GM23338 (cell line): ENCODE measurements at regions not wholly inside any gene's neighbourhood (a gene's known extent, or its start where the extent isn't known, plus 50 kb on each side); places are given as distances from the start of the nearest gene placed in this dataset.

Experiments
- ATAC-seq: fragments of 200-7000 bp; cut with Tn5 transposase; 3 replicates; pipeline ENCODE4 v1.9.1; 2020
- DNase-seq: peaks from one replicate; pipeline ENCODE4 v3.0.0-alpha.2; 2015; ENCODE audit warnings: low spot score
- H2AFZ ChIP-seq: fragments of 200-600 bp; sonication (generic); 2 replicates; pipeline ENCODE4 v1.8.0; 2016; ENCODE audit warnings: antibody characterized with exemption, mild to moderate bottlenecking, moderate library complexity
- H3F3A ChIP-seq: fragments of 200-600 bp; sonication (generic); replicated peaks from 2 replicates; pipeline ENCODE4 v1.8.0; 2017; ENCODE audit warnings: antibody characterized with exemption, mixed run types, low read depth
- H3K27ac ChIP-seq: fragments of 200-600 bp; sonication (generic); 2 replicates; pipeline ENCODE4 v1.6.1; 2016; ENCODE audit warnings: low read depth
- H3K27me3 ChIP-seq: fragments of 200-600 bp; sonication (generic); 2 replicates; pipeline ENCODE4 v1.8.0; 2016; ENCODE audit warnings: mild to moderate bottlenecking, mixed run types, moderate library complexity; ENCODE audit not compliant: insufficient read depth
- H3K36me3 ChIP-seq: fragments of 200-600 bp; sonication (generic); 2 replicates; pipeline ENCODE4 v1.8.0; 2016; ENCODE audit warnings: mild to moderate bottlenecking; ENCODE audit not compliant: insufficient read depth
- H3K4me1 ChIP-seq: fragments of 200-600 bp; sonication (generic); 2 replicates; pipeline ENCODE4 v1.8.0; 2016; ENCODE audit warnings: mild to moderate bottlenecking, moderate library complexity; ENCODE audit not compliant: insufficient read depth
- H3K4me2 ChIP-seq: fragments of 200-600 bp; sonication (generic); 2 replicates; pipeline ENCODE4 v1.7.1; 2017; ENCODE audit warnings: mixed run types
- H3K4me3 ChIP-seq: fragments of 200-600 bp; sonication (generic); 2 replicates; pipeline ENCODE4 v1.6.1; 2016; ENCODE audit warnings: mixed run types
- H3K79me2 ChIP-seq: fragments of 200-600 bp; sonication (generic); replicated peaks from 2 replicates; pipeline ENCODE4 v1.8.0; 2017; ENCODE audit warnings: mild to moderate bottlenecking; ENCODE audit not compliant: insufficient read depth
- H3K9me2 ChIP-seq: fragments of 200-600 bp; sonication (generic); 2 replicates; pipeline ENCODE4 v1.8.0; 2017; ENCODE audit not compliant: insufficient read depth
- H4K20me1 ChIP-seq: fragments of 200-600 bp; sonication (generic); replicated peaks from 2 replicates; pipeline ENCODE4 v1.8.0; 2017; ENCODE audit warnings: mild to moderate bottlenecking; ENCODE audit not compliant: insufficient read depth
- H3K27ac Mint-ChIP-seq: 2 replicates; pipeline ENCODE4 v1.8.0; 2020; ENCODE audit warnings: inconsistent platforms, mild to moderate bottlenecking, moderate library complexity, mixed read lengths
- H3K27me3 Mint-ChIP-seq: 3 replicates; pipeline ENCODE4 v1.8.0; 2022; ENCODE audit warnings: low read depth, mild to moderate bottlenecking, moderate library complexity, mixed read lengths, inconsistent platforms; ENCODE audit not compliant: insufficient read depth, poor library complexity
- H3K36me3 Mint-ChIP-seq: 3 replicates; pipeline ENCODE4 v1.8.0; 2021; ENCODE audit warnings: low read depth, mild to moderate bottlenecking, inconsistent platforms, moderate library complexity, mixed read lengths
- H3K4me1 Mint-ChIP-seq: 3 replicates; pipeline ENCODE4 v1.8.0; 2020; ENCODE audit warnings: mild to moderate bottlenecking, inconsistent platforms, mixed read lengths
- H3K4me3 Mint-ChIP-seq: 3 replicates; pipeline ENCODE4 v1.8.0; 2021; ENCODE audit warnings: moderate library complexity, mild to moderate bottlenecking, inconsistent platforms, mixed read lengths
- H3K9me3 Mint-ChIP-seq: 3 replicates; pipeline ENCODE4 v1.8.0; 2020; ENCODE audit warnings: moderate library complexity, mild to moderate bottlenecking, inconsistent platforms, mixed read lengths
- CREB1 ChIP-seq: fragments of 250-450 bp; sonication (Bioruptor Pico); IDR thresholded peaks from 2 replicates; pipeline ENCODE4 v1.5.0; 2020; ENCODE audit warnings: low read depth, mild to moderate bottlenecking, moderate library complexity
- EZH2 ChIP-seq: fragments of 200-600 bp; sonication (generic); IDR thresholded peaks from one replicate; pipeline ENCODE4 v1.8.0; 2017; ENCODE audit warnings: antibody characterized with exemption, mild to moderate bottlenecking, low read depth; ENCODE audit not compliant: unreplicated experiment
- EZH2phosphoT487 ChIP-seq: fragments of 200-600 bp; sonication (generic); IDR thresholded peaks from one replicate; pipeline ENCODE4 v1.8.1; 2018; ENCODE audit warnings: antibody characterized with exemption; ENCODE audit not compliant: unreplicated experiment
- JUNB ChIP-seq: IDR thresholded peaks from one replicate; pipeline ENCODE4 v1.6.1; 2016; ENCODE audit warnings: antibody characterized with exemption; ENCODE audit not compliant: unreplicated experiment
- POLR2AphosphoS5 ChIP-seq: IDR thresholded peaks from 2 replicates; pipeline ENCODE4 v1.6.1; 2016; ENCODE audit warnings: antibody characterized with exemption, low read depth
- TF ChIP-seq, protein P1 (sequence below): IDR thresholded peaks from 2 replicates; pipeline ENCODE4 v1.6.1; 2016; ENCODE audit warnings: antibody characterized with exemption
- TF ChIP-seq, protein P2 (sequence below): fragments of 250-450 bp; sonication (Bioruptor Pico); IDR thresholded peaks from 2 replicates; pipeline ENCODE4 v1.5.0; 2020; ENCODE audit warnings: mild to moderate bottlenecking, moderate library complexity
- TF ChIP-seq, protein P3 (sequence below), 2 experiments: fragments of 200-600 bp in 1 of 2; sonication (generic) in 1 of 2; conservative IDR thresholded peaks; 2 replicates each; pipeline versions ENCODE4 v1.5.1 to v1.6.1; 2016 to 2017; ENCODE audit warnings: antibody characterized with exemption in 2 of 2, low read depth in 2 of 2, mild to moderate bottlenecking in 2 of 2, moderate library complexity in 1 of 2

DNA sequence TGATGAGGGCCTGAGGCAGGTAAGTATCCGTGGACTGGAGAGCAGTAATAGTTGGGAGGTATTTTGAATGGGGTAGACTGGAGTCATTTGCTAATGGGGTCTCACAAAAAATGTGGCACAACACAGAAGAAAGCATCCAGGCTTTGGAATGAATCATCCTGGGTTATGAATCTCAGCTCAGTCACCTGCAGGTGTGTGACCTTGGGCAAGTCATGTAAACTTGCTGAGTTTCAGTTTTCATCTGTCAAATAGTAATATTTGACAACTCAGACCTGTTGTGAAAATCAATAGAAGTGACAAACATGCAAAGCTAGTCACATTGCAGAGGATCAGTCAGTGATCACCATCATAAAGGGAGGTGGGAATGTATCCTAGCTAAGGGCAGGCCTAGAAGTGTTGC lies 232.0 kb upstream of the TENM4 start:
- Histone ChIP-seq H2AFZ (no peak overlapping the region), H3K27me3 (no peaks in the 10 kb centered on the region), H3K4me2 (no peak overlapping the region), H3F3A (no peaks in the 10 kb centered on the region), H3K4me3 (no peak overlapping the region), H4K20me1 (no peaks in the 10 kb centered on the region), H3K27ac (no peak overlapping the region), H3K9me2 (no peaks in the 10 kb centered on the region), H3K36me3 (no peaks in the 10 kb centered on the region), H3K4me1 (no peaks in the 10 kb centered on the region; the same call in 1 of the 2 replicates), H3K79me2 (no peaks in the 10 kb centered on the region)
- Mint-ChIP-seq H3K4me1 (peaks cover 4% of the 10 kb centered on the region; the same call in 1 of the 3 replicates), H3K27ac (no peak overlapping the region), H3K9me3 (no peaks in the 10 kb centered on the region), H3K4me3 (no peak overlapping the region), H3K36me3 (no peaks in the 10 kb centered on the region), H3K27me3 (peaks cover 1% of the 10 kb centered on the region)
- TF ChIP-seq EZH2: no peak
- TF ChIP-seq EZH2phosphoT487: no peak
- TF ChIP-seq CREB1 (CRISPR knock-in tag): no peak
- TF ChIP-seq, protein P1, sequence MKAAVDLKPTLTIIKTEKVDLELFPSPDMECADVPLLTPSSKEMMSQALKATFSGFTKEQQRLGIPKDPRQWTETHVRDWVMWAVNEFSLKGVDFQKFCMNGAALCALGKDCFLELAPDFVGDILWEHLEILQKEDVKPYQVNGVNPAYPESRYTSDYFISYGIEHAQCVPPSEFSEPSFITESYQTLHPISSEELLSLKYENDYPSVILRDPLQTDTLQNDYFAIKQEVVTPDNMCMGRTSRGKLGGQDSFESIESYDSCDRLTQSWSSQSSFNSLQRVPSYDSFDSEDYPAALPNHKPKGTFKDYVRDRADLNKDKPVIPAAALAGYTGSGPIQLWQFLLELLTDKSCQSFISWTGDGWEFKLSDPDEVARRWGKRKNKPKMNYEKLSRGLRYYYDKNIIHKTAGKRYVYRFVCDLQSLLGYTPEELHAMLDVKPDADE: no peak
- TF ChIP-seq, protein P2, sequence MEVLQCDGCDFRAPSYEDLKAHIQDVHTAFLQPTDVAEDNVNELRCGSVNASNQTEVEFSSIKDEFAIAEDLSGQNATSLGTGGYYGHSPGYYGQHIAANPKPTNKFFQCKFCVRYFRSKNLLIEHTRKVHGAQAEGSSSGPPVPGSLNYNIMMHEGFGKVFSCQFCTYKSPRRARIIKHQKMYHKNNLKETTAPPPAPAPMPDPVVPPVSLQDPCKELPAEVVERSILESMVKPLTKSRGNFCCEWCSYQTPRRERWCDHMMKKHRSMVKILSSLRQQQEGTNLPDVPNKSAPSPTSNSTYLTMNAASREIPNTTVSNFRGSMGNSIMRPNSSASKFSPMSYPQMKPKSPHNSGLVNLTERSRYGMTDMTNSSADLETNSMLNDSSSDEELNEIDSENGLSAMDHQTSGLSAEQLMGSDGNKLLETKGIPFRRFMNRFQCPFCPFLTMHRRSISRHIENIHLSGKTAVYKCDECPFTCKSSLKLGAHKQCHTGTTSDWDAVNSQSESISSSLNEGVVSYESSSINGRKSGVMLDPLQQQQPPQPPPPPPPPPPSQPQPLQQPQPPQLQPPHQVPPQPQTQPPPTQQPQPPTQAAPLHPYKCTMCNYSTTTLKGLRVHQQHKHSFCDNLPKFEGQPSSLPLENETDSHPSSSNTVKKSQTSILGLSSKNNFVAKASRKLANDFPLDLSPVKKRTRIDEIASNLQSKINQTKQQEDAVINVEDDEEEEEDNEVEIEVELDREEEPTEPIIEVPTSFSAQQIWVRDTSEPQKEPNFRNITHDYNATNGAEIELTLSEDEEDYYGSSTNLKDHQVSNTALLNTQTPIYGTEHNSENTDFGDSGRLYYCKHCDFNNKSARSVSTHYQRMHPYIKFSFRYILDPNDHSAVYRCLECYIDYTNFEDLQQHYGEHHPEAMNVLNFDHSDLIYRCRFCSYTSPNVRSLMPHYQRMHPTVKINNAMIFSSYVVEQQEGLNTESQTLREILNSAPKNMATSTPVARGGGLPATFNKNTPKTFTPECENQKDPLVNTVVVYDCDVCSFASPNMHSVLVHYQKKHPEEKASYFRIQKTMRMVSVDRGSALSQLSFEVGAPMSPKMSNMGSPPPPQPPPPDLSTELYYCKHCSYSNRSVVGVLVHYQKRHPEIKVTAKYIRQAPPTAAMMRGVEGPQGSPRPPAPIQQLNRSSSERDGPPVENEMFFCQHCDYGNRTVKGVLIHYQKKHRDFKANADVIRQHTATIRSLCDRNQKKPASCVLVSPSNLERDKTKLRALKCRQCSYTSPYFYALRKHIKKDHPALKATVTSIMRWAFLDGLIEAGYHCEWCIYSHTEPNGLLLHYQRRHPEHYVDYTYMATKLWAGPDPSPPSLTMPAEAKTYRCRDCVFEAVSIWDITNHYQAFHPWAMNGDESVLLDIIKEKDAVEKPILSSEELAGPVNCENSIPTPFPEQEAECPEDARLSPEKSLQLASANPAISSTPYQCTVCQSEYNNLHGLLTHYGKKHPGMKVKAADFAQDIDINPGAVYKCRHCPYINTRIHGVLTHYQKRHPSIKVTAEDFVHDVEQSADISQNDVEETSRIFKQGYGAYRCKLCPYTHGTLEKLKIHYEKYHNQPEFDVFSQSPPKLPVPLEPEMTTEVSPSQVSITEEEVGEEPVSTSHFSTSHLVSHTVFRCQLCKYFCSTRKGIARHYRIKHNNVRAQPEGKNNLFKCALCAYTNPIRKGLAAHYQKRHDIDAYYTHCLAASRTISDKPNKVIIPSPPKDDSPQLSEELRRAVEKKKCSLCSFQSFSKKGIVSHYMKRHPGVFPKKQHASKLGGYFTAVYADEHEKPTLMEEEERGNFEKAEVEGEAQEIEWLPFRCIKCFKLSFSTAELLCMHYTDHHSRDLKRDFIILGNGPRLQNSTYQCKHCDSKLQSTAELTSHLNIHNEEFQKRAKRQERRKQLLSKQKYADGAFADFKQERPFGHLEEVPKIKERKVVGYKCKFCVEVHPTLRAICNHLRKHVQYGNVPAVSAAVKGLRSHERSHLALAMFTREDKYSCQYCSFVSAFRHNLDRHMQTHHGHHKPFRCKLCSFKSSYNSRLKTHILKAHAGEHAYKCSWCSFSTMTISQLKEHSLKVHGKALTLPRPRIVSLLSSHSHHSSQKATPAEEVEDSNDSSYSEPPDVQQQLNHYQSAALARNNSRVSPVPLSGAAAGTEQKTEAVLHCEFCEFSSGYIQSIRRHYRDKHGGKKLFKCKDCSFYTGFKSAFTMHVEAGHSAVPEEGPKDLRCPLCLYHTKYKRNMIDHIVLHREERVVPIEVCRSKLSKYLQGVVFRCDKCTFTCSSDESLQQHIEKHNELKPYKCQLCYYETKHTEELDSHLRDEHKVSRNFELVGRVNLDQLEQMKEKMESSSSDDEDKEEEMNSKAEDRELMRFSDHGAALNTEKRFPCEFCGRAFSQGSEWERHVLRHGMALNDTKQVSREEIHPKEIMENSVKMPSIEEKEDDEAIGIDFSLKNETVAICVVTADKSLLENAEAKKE: no peak
- no peak for ATAC-seq
- DNase-seq: no peak

DNA sequence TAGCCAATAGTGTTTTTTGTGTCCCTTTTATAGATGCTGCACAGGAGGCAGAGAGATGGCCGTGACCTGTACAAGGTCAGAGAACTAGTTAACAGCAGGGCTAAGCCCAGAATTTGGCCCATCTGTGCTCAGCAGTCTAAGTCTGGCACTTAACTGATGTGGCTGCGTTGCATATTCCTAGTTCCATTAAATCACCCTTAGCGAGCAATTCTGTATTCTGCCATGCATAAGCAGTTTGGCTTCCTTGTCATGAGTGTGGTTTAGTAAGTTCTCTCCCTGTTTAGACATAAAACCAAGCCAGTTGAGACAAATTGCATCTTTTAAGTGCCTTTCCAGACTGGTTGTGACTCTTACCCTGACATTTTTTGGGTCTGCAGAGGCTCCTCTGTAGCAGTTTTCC lies 230.6 kb upstream of the TENM4 start:
- H3K9me2 ChIP-seq: no peaks in the 10 kb centered on the region
- Mint-ChIP-seq H3K9me3 (no peaks in the 10 kb centered on the region), H3K27me3 (peaks cover 3% of the 10 kb centered on the region), H3K27ac (no peak overlapping the region), H3K4me1 (no peaks in the 10 kb centered on the region; the same call in 2 of the 3 replicates), H3K4me3 (no peak overlapping the region), H3K36me3 (no peaks in the 10 kb centered on the region)
- no peaks in the 10 kb centered on the region for H4K20me1 ChIP-seq
- 0 out of 2 replicates have a peak overlapping the region, but pooled peaks have one; percentile 32 for H2AFZ ChIP-seq
- DNase-seq (no peak), ATAC-seq (no peak)
- no peak overlapping the region for H3K27ac ChIP-seq
- TF ChIP-seq, protein P1: no peak
- TF ChIP-seq JUNB (no peak), POLR2AphosphoS5 (no peak)
- TF ChIP-seq, protein P3, sequence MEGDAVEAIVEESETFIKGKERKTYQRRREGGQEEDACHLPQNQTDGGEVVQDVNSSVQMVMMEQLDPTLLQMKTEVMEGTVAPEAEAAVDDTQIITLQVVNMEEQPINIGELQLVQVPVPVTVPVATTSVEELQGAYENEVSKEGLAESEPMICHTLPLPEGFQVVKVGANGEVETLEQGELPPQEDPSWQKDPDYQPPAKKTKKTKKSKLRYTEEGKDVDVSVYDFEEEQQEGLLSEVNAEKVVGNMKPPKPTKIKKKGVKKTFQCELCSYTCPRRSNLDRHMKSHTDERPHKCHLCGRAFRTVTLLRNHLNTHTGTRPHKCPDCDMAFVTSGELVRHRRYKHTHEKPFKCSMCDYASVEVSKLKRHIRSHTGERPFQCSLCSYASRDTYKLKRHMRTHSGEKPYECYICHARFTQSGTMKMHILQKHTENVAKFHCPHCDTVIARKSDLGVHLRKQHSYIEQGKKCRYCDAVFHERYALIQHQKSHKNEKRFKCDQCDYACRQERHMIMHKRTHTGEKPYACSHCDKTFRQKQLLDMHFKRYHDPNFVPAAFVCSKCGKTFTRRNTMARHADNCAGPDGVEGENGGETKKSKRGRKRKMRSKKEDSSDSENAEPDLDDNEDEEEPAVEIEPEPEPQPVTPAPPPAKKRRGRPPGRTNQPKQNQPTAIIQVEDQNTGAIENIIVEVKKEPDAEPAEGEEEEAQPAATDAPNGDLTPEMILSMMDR (conservative IDR thresholded peaks at IDR 0.05; ENCODE audit: low read depth in 2 of 2): no peak
- no peaks in the 10 kb centered on the region for H3F3A ChIP-seq
- no peaks in the 10 kb centered on the region; the same call in 1 of the 2 replicates for H3K4me1 ChIP-seq
- H3K79me2 ChIP-seq: no peaks in the 10 kb centered on the region
- no peak overlapping the region for H3K4me3 ChIP-seq
- H3K4me2 ChIP-seq: no peak overlapping the region
- no peaks in the 10 kb centered on the region for H3K27me3 ChIP-seq
- H3K36me3 ChIP-seq: no peaks in the 10 kb centered on the region
